Endothelial cell of umbilical vein (primary cell): ENCODE measurements at regions not wholly inside any gene's neighbourhood (a gene's known extent, or its start where the extent isn't known, plus 50 kb on each side); places are given as distances from the start of the nearest gene placed in this dataset.

Experiments used
- BruUV-seq: library from RNA; stranded (reverse); fragments of 400-500 nt; replicated peaks from 2 replicates; lab custom pipeline; 2021; lab: Mats Ljungman, UMichigan
- CTCF ChIA-PET: fragments of 300-600, 350-600 bp; sonication (Branson Sonifier 250); formaldehyde crosslinking; loops from one replicate; lab custom pipeline; 2021; ENCODE audit warnings: antibody characterized with exemption, inconsistent platforms; lab: Charles Lee
- POLR2A ChIA-PET: fragments of 300-600, 350-600 bp; sonication (Branson Sonifier 250); formaldehyde crosslinking; loops from one replicate; lab custom pipeline; 2021; ENCODE audit warnings: antibody characterized with exemption, inconsistent platforms; lab: Charles Lee
- DNase-seq: peaks from one replicate; pipeline ENCODE4 v3.0.0-alpha.2; 2011; ENCODE audit warnings: low read depth, low spot score
- FAIRE-seq: peaks from 2 replicates; lab custom pipeline; 2011; peaks lifted over from hg19 to GRCh38; lab: Jason Lieb, UNC
- H2AFZ ChIP-seq: 2 replicates; pipeline ENCODE4 v1.6.0; 2012; ENCODE audit warnings: low read depth, low read length, control low read depth, inconsistent platforms
- H3K27ac ChIP-seq: 2 replicates; pipeline ENCODE4 v1.5.1; 2011; ENCODE audit warnings: low read depth, mild to moderate bottlenecking, control low read depth, low read length, moderate library complexity; ENCODE audit not compliant: insufficient read depth
- H3K27me3 ChIP-seq, 2 experiments: 2 replicates each; pipeline versions ENCODE4 v1.6.0 to v1.6.1; 2011; ENCODE audit warnings: low read length in 2 of 2, mixed read lengths in 1 of 2; ENCODE audit not compliant: control insufficient read depth in 2 of 2, insufficient read depth in 2 of 2
- H3K36me3 ChIP-seq, 2 experiments: 2 replicates in 1 of 2; 3 replicates in 1 of 2; pipeline ENCODE4 v1.5.1; 2011; ENCODE audit warnings: low read length in 2 of 2, mild to moderate bottlenecking in 1 of 2, moderate library complexity in 1 of 2; ENCODE audit not compliant: control insufficient read depth in 2 of 2, insufficient read depth in 2 of 2; ENCODE audit errors: extremely low read depth in 1 of 2
- H3K4me1 ChIP-seq: 3 replicates; pipeline ENCODE4 v1.5.1; 2011; ENCODE audit warnings: mild to moderate bottlenecking, low read length; ENCODE audit not compliant: control insufficient read depth, insufficient read depth; ENCODE audit errors: extremely low read depth
- H3K4me2 ChIP-seq: 2 replicates; pipeline ENCODE4 v1.6.1; 2011; ENCODE audit warnings: low read length, control low read depth, mixed read lengths; ENCODE audit not compliant: insufficient read depth
- H3K4me3 ChIP-seq, 3 experiments: fragments of 200-600 bp in 1 of 3; sonication (generic), shearing (Covaris generic) in 1 of 3; replicated peaks in 1 of 3; 2 replicates each; pipeline ENCODE4 v1.5.1; 2011 to 2016; ENCODE audit warnings: control low read depth in 3 of 3, low read length in 3 of 3, mild to moderate bottlenecking in 2 of 3, inconsistent platforms in 1 of 3, low read depth in 1 of 3, moderate library complexity in 1 of 3; ENCODE audit not compliant: insufficient read depth in 1 of 3
- H3K79me2 ChIP-seq: 2 replicates; pipeline ENCODE4 v1.6.0; 2012; ENCODE audit warnings: low read length, inconsistent platforms; ENCODE audit not compliant: control insufficient read depth, insufficient read depth
- H3K9ac ChIP-seq: replicated peaks from 2 replicates; pipeline ENCODE3; 2011; ENCODE audit warnings: low read length, control low read depth; ENCODE audit not compliant: insufficient read depth; ENCODE audit errors: extremely low read depth
- H3K9me1 ChIP-seq: replicated peaks from 3 replicates; pipeline ENCODE4 v1.6.0; 2011; ENCODE audit warnings: mild to moderate bottlenecking, low read length; ENCODE audit not compliant: control insufficient read depth, insufficient read depth; ENCODE audit errors: extremely low read depth
- H3K9me3 ChIP-seq: replicated peaks from 2 replicates; pipeline ENCODE4 v1.5.1; 2012; ENCODE audit warnings: low read length, inconsistent platforms; ENCODE audit not compliant: control insufficient read depth, insufficient read depth
- H4K20me1 ChIP-seq: replicated peaks from 2 replicates; pipeline ENCODE3; 2011; ENCODE audit warnings: mild to moderate bottlenecking, low read length; ENCODE audit not compliant: control insufficient read depth, insufficient read depth; ENCODE audit errors: extremely low read depth
- CTCF ChIP-seq, 2 donors: IDR thresholded peaks; 1 replicate in 1 of 2; 2 replicates in 1 of 2; pipeline ENCODE4 v1.5.1; 2011; ENCODE audit warnings: low read length in 2 of 2, mild to moderate bottlenecking in 2 of 2, moderate library complexity in 2 of 2, control low read depth in 1 of 2, inconsistent platforms in 1 of 2, low read depth in 1 of 2; ENCODE audit not compliant: insufficient read depth in 1 of 2; ENCODE audit errors: extremely low read depth in 1 of 2
- EZH2 ChIP-seq: IDR thresholded peaks from 2 replicates; pipeline ENCODE4 v1.6.1; 2012; ENCODE audit warnings: borderline replicate concordance, low read depth, mild to moderate bottlenecking, moderate library complexity, low read length, inconsistent platforms; ENCODE audit not compliant: severe bottlenecking
- FOS ChIP-seq: IDR thresholded peaks from 2 replicates; pipeline ENCODE4 v1.6.1; 2011; ENCODE audit warnings: mild to moderate bottlenecking, low read length, moderate library complexity, borderline replicate concordance; ENCODE audit not compliant: insufficient read depth
- GATA2 ChIP-seq: IDR thresholded peaks from 2 replicates; pipeline ENCODE4 v1.7.0; 2011; ENCODE audit warnings: low read depth, mild to moderate bottlenecking, moderate library complexity, mixed read lengths, low read length; ENCODE audit not compliant: insufficient read length, insufficient read depth
- JUN ChIP-seq: IDR thresholded peaks from 2 replicates; pipeline ENCODE4 v1.6.1; 2011; ENCODE audit warnings: borderline replicate concordance, low read depth; ENCODE audit not compliant: insufficient read length, insufficient read depth
- MYC ChIP-seq: IDR thresholded peaks from one replicate; pipeline ENCODE4 v1.6.1; 2011; ENCODE audit warnings: mild to moderate bottlenecking, low read depth, low read length
- POLR2A ChIP-seq: IDR thresholded peaks from 2 replicates; pipeline ENCODE4 v1.6.1; 2012; ENCODE audit warnings: low read depth, mild to moderate bottlenecking, control low read depth, low read length
- POLR2AphosphoS5 ChIP-seq: IDR thresholded peaks from 2 replicates; pipeline ENCODE4 v1.6.1; 2012; ENCODE audit warnings: low read depth, mild to moderate bottlenecking, control low read depth, low read length, moderate library complexity; ENCODE audit not compliant: insufficient read depth
- dilution Hi-C: fragments of 300-500 bp; cut with MboI; formaldehyde crosslinking; loops from one replicate; pipeline ENCODE4 v1.15.0; 2019; ENCODE audit warnings: low sequenced_read_pairs; ENCODE audit not compliant: extremely low pct_ligation_motif_present
- intact Hi-C: fragments of 100-400 bp; cut with micrococcal nuclease; formaldehyde crosslinking; loops from one replicate; pipeline ENCODE4 v1.10.0; 2022
- TF ChIP-seq, protein P1 (sequence below): IDR thresholded peaks from 2 replicates; pipeline ENCODE4 v1.6.1; 2011; ENCODE audit not compliant: insufficient read depth, insufficient read length

DNA sequence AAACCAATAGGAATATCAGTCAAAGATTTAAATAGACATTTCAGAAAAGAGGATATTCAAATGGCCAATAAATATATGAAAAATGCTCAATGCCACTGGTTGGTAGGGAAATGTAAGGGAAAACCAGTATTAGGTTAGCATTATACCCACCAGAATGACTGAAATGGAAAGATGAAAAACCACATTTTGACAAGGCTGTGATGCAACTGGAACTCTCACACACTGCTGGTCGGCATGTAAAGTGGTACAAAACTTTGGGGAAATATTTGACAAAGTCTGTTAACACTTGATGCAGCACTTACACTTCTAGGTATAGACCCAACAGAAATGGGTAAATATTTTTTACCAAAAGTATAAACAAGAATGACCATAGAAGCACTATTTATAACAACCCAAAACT, 163.2 kb upstream of the C14orf180 start:
- Histone ChIP-seq H3K4me1 (no peaks in the 10 kb centered on the region), H3K4me3 (no peak overlapping the region), H3K9ac (no peak overlapping the region), H3K27ac (no peak overlapping the region), H3K9me1 (no peaks in the 10 kb centered on the region), H2AFZ (no peak overlapping the region), H3K27me3 (peaks cover 0 to 3% of the 10 kb centered on the region in 2 experiments), H3K4me2 (no peak overlapping the region), H4K20me1 (no peaks in the 10 kb centered on the region), H3K36me3 (no peaks in the 10 kb centered on the region), H3K79me2 (no peaks in the 10 kb centered on the region), H3K9me3 (no peaks in the 10 kb centered on the region)
- DNase-seq (no peak), FAIRE-seq (no peak)
- TF ChIP-seq MYC (no peak), POLR2A (no peak), GATA2 (no peak), EZH2 (no peak), POLR2AphosphoS5 (no peak), JUN (no peak), FOS (no peak)
- TF ChIP-seq, protein P1, sequence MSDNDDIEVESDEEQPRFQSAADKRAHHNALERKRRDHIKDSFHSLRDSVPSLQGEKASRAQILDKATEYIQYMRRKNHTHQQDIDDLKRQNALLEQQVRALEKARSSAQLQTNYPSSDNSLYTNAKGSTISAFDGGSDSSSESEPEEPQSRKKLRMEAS = no peak
- ChIA-PET CTCF (no interaction called here), POLR2A (no interaction called here)
- intact Hi-C loops = no loop called here
- dilution Hi-C loops = no loop called here
- no TSS peak for BruUV-seq

- dilution Hi-C loops = no loop called here
- Histone ChIP-seq H3K9ac (no peak overlapping the region), H3K4me2 (no peak overlapping the region), H2AFZ (no peak overlapping the region), H3K4me1 (no peaks in the 10 kb centered on the region), H3K9me1 (no peaks in the 10 kb centered on the region), H3K4me3 (no peak overlapping the region), H3K27ac (no peak overlapping the region), H3K9me3 (no peaks in the 10 kb centered on the region), H3K27me3 (peaks cover 0 to 3% of the 10 kb centered on the region in 2 experiments), H4K20me1 (no peaks in the 10 kb centered on the region), H3K36me3 (no peaks in the 10 kb centered on the region), H3K79me2 (no peaks in the 10 kb centered on the region)
- BruUV-seq = no TSS peak
- intact Hi-C loops = no loop called here
- TF ChIP-seq JUN = no peak
- no peak for TF ChIP-seq EZH2
- no peak for TF ChIP-seq GATA2
- TF ChIP-seq POLR2AphosphoS5 = no peak
- TF ChIP-seq FOS = no peak
- no peak for TF ChIP-seq CTCF (IDR thresholded peaks at IDR 0.05; ENCODE audit: extremely low read depth in 1 of 2, insufficient read depth in 1 of 2, low read depth in 1 of 2, low read length in 2 of 2)
- no peak for TF ChIP-seq POLR2A
- TF ChIP-seq, protein P1 = no peak
- TF ChIP-seq MYC = no peak
- POLR2A ChIA-PET = no interaction called here
- no peak for DNase-seq
- CTCF ChIA-PET = no interaction called here
- FAIRE-seq = no peak
Observed at GRCh38 chr14:104419865-104420505, 159.6 kb upstream of the C14orf180 start.
